ENCODE measurements at regions not wholly inside any gene's neighbourhood (a gene's known extent, or its start where the extent isn't known, plus 50 kb on each side); places are given as distances from the start of the nearest gene placed in this dataset.
"Not testable (repeated sequence)": the region's sequence is repeated elsewhere in the genome, so short reads cannot be mapped to it uniquely, and the experiment has no call there.

- DNase-seq: no peak
Observed at GRCh38 chr4:132097041-132097440, 1052.1 kb upstream of the PCDH10 start.

DNA sequence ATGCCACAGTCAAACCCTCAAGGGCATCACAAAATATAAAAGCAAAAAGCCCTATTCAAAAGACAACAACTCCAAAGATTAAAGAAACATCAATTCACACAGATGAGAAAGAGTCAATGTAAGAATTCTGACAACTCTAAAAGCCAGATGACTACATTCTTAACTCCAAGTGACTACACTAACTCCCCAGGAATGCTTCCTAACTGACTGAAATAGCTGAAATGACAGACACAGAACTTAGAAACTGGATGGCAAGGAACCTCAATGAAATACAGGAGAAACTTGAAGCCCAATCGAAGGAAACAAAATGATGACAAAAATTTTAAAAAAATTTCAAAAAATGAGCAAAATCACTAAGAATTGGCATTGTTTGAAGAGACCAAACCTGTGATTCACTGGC is 1047.6 kb upstream of the PCDH10 start:
- no peak for DNase-seq

DNA sequence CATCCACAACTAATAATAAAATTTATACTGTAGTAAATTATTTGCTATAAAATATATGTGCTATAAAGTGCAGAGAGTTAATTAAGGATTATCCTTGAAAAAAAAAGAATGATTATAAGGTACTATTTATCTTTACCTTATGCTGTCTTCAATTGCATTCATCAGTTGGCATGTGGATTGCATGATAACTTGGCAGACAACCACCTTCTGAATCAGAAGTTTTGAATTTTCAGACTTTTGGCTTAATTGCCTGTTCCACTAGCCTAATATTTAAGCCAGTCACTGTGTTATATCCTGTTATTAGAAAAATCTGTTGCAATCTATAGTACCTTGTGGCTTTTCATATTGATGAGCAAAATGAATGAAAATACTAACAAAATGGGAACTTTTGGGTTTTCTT is 1040.3 kb upstream of the PCDH10 start:
- DNase-seq: no peak

DNA sequence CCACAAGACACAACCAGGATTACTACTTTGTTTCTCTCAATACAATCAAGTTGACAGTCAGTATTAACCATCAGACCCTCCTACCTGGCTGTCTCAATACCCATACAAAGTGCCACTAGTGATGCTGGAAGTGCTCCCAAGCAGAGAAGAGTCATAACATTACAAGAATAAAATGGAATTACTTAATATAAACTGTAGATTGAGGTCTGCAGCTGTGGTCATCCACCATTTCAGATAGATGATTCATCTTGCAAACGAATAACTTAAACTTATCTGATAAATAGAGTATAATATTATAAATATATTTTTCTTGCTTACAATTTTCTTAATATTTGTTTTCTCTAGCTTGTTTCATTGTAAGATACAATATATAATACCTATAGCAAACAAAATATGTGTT is 1034.2 kb upstream of the PCDH10 start:
- DNase-seq: no peak

DNA sequence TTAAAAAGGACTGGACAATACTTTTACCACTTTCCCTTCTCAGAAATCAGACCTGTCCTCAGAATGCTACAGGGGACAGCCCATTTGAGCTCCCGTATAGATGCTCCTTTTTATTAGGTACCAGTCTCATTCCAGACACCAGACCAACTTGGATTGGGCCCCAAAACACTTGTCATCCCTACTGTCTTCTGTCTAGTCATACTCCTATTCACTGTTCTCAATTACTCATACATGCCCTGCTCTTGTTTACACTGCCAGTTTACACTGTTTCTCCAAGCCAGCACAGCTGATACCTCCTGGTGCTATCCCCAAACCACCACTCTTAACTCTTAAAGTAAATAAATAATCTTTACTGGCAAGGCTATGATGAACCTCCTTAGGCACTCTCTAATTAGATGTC is 1026.4 kb upstream of the PCDH10 start:
- DNase-seq: not testable (repeated sequence)

DNA sequence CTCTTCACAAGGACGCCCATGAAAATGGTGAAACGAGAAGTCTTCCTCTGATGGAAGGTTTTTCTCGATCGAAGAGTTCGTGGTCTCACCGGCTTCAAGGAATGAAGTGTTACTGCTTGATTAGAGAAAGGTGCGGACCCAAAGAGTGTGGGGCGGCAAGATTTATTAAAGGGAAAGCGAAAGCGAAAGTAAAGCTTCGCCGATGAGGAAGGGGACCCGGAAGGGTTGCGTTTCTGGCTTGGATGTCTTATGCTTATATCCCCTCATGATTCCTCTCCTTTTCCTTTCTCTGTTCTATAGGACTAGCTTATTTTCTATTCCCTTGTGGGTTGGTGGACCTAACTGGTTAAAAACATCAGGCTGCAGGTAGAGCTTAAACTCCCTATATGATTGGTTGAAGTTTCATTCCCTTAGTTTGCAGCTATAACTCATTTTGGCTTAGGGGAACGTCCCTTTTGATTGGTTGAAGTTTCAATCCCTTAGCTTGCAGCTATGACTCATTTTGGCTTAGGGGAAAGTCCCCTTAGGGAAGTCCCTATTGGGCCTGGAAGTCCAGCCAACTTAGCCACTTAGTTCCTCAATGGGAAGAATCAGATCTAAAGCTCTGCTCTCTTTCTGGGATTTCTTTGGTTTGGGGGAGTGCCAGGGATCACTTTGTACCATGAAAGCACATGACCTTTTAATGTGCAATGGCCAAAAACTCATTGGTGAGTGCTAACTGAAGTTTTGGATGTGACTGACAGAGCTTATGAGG is 1025.0 kb upstream of the PCDH10 start:
- peak; percentile 21 for DNase-seq

- DNase-seq: no peak
Observed at GRCh38 chr4:132124624-132124974, 1024.5 kb upstream of the PCDH10 start.

- DNase-seq: no peak
Observed at GRCh38 chr4:132125131-132125530, 1024.0 kb upstream of the PCDH10 start.

DNA sequence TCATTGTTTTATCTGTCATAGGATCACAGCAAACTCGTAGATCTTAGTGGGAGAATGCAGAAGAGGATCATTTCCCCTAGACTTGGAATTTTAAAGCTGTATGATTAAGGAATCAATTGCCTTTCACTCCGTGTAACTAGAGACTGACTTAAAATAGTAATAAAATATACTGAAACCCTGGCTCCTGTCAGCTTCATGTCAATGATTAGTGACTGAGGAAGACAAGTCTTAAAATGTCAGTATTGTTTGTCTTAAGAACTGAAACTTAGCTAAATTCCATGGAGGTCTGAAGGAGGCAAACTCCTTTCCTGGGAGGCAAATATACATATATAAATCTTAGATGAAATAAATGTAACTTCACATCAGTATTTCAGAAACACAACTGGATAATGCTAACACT is 1016.7 kb upstream of the PCDH10 start:
- DNase-seq: no peak

DNA sequence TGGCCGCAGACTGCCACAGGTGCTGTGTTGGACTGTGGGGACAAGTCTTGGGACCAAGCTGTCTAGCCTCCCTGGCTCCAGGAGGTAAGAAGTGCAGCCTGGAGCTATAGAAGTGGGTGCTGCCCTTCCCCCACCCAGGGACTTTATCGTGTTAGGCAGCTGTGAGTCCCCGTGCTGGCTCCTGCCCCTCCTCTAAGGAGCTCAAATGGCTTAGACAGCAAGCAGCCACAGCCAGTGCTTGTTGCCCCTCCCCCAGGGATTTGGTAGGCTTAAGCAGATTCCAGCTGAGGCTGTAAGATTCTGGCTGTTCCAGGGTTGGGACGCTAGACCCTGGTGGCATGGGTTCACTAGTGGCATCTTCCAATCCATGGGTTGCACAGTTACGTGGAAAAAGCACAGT is 979.4 kb upstream of the PCDH10 start:
- no peak for DNase-seq

DNA sequence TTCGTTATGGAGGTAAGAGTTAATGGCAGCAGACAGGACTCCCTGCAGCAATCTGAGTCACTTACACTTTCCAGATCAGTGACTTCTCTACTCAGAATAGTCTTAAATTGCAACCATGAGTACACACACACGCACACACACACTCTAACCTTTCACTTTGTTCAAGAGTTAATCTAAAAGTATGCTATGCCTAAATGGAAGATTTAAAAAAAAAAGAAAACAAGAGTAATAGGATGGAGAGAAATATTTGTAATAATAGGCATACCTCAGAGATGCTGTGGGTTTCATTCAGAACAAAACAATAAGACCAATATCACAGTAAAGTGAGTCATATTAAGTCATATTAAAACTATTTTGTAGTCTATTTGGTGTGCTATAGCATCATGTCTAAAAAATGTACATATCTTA is 969.1 kb upstream of the PCDH10 start:
- no peak for DNase-seq

- DNase-seq: no peak
Observed at GRCh38 chr4:132195176-132195575, 953.9 kb upstream of the PCDH10 start.

DNA sequence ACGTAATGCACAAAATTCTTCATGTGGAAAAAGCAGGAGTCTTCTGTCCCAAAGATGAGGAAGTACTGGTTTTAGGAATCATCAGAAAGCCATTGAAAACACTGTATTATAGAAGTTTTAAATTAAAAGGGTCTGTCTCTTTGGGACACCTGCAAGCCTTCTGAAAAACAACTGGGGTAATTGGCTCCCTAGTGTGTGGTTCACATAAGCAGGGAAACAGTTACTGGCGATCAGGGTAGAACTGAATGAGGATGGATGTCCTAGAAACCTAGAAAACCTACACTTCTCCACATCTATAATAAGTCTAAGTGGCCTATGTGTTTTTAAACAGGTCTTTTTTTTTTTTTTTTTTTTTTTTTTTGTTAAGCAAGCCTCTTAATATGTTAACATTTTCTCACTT is 945.5 kb upstream of the PCDH10 start:
- DNase-seq: no peak

GRCh38 chr4:132214519-132214918 is 934.6 kb upstream of the PCDH10 start:
- DNase-seq: no peak

DNA sequence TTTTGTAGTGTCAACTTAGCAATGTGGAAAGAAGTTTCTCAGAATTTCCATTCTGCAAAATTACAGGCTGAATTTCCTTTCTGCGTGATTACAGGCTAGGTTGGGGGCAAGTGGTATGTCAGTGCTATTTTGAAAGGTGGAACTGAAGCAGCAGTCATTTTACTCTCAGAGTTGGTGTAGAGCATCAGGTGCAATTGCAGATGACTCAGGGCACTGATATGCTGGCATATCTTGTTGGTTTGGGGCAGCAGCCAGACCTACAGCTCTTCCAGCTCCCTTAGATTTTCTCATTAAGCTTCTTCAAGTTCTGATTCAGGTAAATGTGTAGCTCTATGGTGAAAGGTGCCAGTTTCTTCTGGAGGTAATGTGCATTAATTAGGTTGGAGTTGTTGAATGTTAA is 930.7 kb upstream of the PCDH10 start:
- no peak for DNase-seq

DNA sequence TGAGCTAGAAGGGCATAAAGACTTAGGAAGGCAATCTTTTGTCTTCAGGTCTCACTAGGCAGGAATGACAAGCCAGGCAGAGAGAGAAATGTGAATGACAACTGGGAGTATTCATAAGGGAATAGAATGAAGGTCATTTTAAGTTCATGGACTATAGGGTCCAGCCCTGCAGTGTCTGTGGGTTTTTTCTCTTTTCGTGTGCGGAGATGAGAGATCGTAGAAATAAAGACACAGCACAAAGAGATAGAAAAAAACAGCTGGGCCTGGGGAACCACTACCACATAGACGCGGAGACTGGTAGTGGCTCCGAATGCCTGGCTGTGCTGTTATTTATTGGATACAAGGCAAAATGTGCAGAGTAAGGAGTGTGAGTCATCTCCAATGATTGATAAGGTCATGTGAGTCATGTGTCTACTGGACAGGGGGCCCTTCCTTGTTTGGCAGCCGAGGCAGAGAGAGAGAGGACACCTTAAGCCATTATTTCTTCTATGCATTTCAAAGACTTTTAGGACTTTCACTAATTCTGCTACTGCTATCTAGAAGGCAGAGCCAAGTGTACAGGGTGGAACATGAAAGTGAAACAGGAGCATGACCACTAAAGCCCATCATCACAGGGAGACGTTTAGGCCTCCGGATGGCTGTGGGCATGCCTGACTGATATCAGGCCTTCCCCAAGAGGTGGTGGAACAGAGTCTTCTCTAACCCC is 921.8 kb upstream of the PCDH10 start:
- no peak for DNase-seq

DNA sequence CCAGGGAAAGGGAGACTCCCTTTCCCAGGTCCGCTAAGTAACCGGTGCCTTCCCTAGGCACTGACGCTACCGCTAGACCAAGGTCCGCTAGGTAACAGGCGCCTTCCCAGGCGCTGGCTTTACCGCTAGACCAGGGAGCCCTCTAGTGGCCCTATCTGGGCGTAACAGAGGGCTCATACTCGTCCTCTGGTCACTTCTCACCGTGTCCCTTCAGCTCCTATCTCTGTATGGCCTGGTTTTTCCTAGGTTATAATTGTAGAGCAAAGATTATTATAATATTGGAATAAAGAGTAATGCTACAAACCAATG is 921.3 kb upstream of the PCDH10 start:
- DNase-seq: not testable (repeated sequence)

DNA sequence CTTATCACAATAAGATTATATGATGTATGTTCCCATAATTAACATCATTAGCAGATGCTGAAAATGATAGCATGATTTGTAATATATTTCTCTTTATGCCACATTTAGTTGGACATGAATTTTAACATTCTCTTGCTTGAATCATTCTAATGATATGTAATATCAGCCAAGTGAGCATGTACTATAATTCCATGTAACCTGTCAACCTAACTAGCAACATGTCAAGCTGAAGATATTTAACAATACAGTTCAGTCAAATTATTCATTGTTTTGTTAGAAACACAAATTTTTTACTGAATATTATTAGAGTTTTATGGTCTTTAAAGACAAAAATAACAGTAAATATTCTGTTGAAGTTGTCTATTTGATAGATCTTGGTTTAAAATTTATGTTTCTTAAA is 920.4 kb upstream of the PCDH10 start:
- DNase-seq: no peak

GRCh38 chr4:132230025-132230424 is 919.1 kb upstream of the PCDH10 start:
- no peak for DNase-seq

GRCh38 chr4:132238697-132239096 is 910.4 kb upstream of the PCDH10 start:
- DNase-seq: no peak

GRCh38 chr4:132240081-132240480 is 909.0 kb upstream of the PCDH10 start:
- no peak for DNase-seq

DNA sequence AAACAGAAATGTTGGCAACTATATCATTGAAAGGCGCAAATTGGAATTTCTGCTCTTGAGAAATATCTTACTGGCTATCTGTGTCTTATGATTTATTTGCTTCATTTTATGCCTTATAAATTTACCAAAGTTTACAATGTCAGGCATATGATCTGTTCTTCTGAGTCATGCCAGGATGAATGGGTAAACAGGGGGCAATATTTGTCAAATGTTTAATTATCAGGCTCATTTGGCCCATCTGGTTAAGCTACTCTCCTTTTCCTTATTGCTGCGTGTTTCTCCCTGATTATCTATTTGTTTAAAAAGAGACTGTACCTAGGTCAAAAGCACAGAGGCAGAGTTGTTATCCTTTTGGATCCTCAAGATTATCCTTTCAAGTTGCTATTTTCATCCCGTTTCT is 903.8 kb upstream of the PCDH10 start:
- no peak for DNase-seq

GRCh38 chr4:132264176-132264575 is 884.9 kb upstream of the PCDH10 start:
- no peak for DNase-seq

- peak; percentile 0 for DNase-seq
Observed at GRCh38 chr4:132266374-132266773, 882.7 kb upstream of the PCDH10 start.

DNA sequence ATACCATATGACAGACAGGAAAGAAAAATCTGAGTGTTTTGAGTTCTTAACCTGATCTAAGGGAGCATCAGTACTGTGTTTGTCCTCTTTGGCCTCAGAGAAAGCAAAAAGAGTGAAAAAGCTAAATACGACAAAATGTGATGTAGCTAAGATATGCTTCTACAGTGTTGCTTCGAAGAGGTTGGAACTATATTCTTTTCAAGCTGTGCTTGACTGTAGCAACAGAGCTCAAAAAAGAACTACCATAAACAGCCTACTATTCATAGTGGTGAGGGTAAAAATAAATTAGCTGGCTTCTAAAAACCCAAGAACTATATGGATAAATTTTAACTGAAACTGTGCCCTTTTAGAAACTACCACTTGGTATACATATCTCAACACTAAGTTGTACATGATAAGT is 881.8 kb upstream of the PCDH10 start:
- DNase-seq: no peak
